ENCODE measurements at regions not wholly inside any gene's neighbourhood (a gene's known extent, or its start where the extent isn't known, plus 50 kb on each side); places are given as distances from the start of the nearest gene placed in this dataset.
"Not testable (repeated sequence)": the region's sequence is repeated elsewhere in the genome, so short reads cannot be mapped to it uniquely, and the experiment has no call there.

- FAIRE-seq = no peak
- no peaks in the 10 kb centered on the region for H3K36me3 ChIP-seq (ENCODE audit: control insufficient read depth, insufficient read depth, low read length)
- no peak for DNase-seq (ENCODE audit: low read depth)
- no peak for TF ChIP-seq CTCF (IDR thresholded peaks at IDR 0.05; ENCODE audit: insufficient read depth, low read length, severe bottlenecking)
- no peaks in the 10 kb centered on the region for H3K27me3 ChIP-seq (ENCODE audit: control insufficient read depth, insufficient read depth, low read length)
- no peak overlapping the region for H3K4me3 ChIP-seq (ENCODE audit: low read depth, low read length)
These were observed 164.1 kb downstream of the UQCRFS1 start for GRCh38 chr19:29048873-29049272.

GRCh38 chr19:29045679-29046254, 167.2 kb downstream of the UQCRFS1 start:
- DNase-seq (ENCODE audit: low read depth) (no peak), FAIRE-seq (no peak)
- Histone ChIP-seq H3K36me3 (ENCODE audit: control insufficient read depth, insufficient read depth, low read length) (no peaks in the 10 kb centered on the region), H3K4me3 (ENCODE audit: low read depth, low read length) (no peak overlapping the region), H3K27me3 (ENCODE audit: control insufficient read depth, insufficient read depth, low read length) (no peaks in the 10 kb centered on the region)
- TF ChIP-seq CTCF (IDR thresholded peaks at IDR 0.05; ENCODE audit: insufficient read depth, low read length, severe bottlenecking) = no peak

GRCh38 chr19:29044037-29044436, 168.9 kb downstream of the UQCRFS1 start:
- no peak for TF ChIP-seq CTCF (IDR thresholded peaks at IDR 0.05; ENCODE audit: insufficient read depth, low read length, severe bottlenecking)
- Histone ChIP-seq H3K27me3 (ENCODE audit: control insufficient read depth, insufficient read depth, low read length) (no peaks in the 10 kb centered on the region), H3K36me3 (ENCODE audit: control insufficient read depth, insufficient read depth, low read length) (no peaks in the 10 kb centered on the region), H3K4me3 (ENCODE audit: low read depth, low read length) (no peak overlapping the region)
- FAIRE-seq (no peak), DNase-seq (ENCODE audit: low read depth) (no peak)

- FAIRE-seq (no peak), DNase-seq (ENCODE audit: low read depth) (no peak)
- no peak for TF ChIP-seq CTCF (IDR thresholded peaks at IDR 0.05; ENCODE audit: insufficient read depth, low read length, severe bottlenecking)
- H3K27me3 ChIP-seq (ENCODE audit: control insufficient read depth, insufficient read depth, low read length) = no peaks in the 10 kb centered on the region
- no peak overlapping the region for H3K4me3 ChIP-seq (ENCODE audit: low read depth, low read length)
- H3K36me3 ChIP-seq (ENCODE audit: control insufficient read depth, insufficient read depth, low read length) = no peaks in the 10 kb centered on the region
These were observed 170.5 kb downstream of the UQCRFS1 start for GRCh38 chr19:29042450-29042849.

- Histone ChIP-seq H3K36me3 (ENCODE audit: control insufficient read depth, insufficient read depth, low read length) (no peaks in the 10 kb centered on the region), H3K27me3 (ENCODE audit: control insufficient read depth, insufficient read depth, low read length) (no peaks in the 10 kb centered on the region), H3K4me3 (ENCODE audit: low read depth, low read length) (no peak overlapping the region)
- no peak for DNase-seq (ENCODE audit: low read depth)
- TF ChIP-seq CTCF (IDR thresholded peaks at IDR 0.05; ENCODE audit: insufficient read depth, low read length, severe bottlenecking) = no peak
- FAIRE-seq = no peak
These were observed 172.0 kb downstream of the UQCRFS1 start for GRCh38 chr19:29040951-29041350.

GRCh38 chr19:29040292-29040691, 172.7 kb downstream of the UQCRFS1 start:
- no peak for FAIRE-seq
- no peak overlapping the region for H3K4me3 ChIP-seq (ENCODE audit: low read depth, low read length)
- no peaks in the 10 kb centered on the region for H3K36me3 ChIP-seq (ENCODE audit: control insufficient read depth, insufficient read depth, low read length)
- DNase-seq (ENCODE audit: low read depth) = no peak
- TF ChIP-seq CTCF (IDR thresholded peaks at IDR 0.05; ENCODE audit: insufficient read depth, low read length, severe bottlenecking) = no peak
- no peaks in the 10 kb centered on the region for H3K27me3 ChIP-seq (ENCODE audit: control insufficient read depth, insufficient read depth, low read length)

GRCh38 chr19:29039036-29039435, 173.9 kb downstream of the UQCRFS1 start:
- not testable (repeated sequence) for H3K27me3 ChIP-seq (ENCODE audit: control insufficient read depth, insufficient read depth, low read length); H3K36me3 ChIP-seq (ENCODE audit: control insufficient read depth, insufficient read depth, low read length); FAIRE-seq; H3K4me3 ChIP-seq (ENCODE audit: low read depth, low read length); DNase-seq (ENCODE audit: low read depth)

Measured in bronchial epithelial cell (primary cell).